ENCODE measurements at regions not wholly inside any gene's neighbourhood (a gene's known extent, or its start where the extent isn't known, plus 50 kb on each side); places are given as distances from the start of the nearest gene placed in this dataset.

- peaks cover 0 to 3% (median 0%) of the 10 kb centered on the region in 7 donors for H3K9me3 Mint-ChIP-seq
- no peak overlapping the region for H3K4me3 Mint-ChIP-seq
- H3K27ac Mint-ChIP-seq = no peak overlapping the region
- H3K4me1 Mint-ChIP-seq = no peaks in the 10 kb centered on the region
- no peak for DNase-seq
- peaks cover 0 to 12% (median 10%) of the 10 kb centered on the region in 3 donors for H3K27me3 Mint-ChIP-seq
- H3K36me3 Mint-ChIP-seq = no peaks in the 10 kb centered on the region
- ATAC-seq (ENCODE audit: low read depth in 2 of 2) = no peak
Observed at GRCh38 chr1:94636624-94637023, 95.1 kb upstream of the F3 start.

GRCh38 chr1:94636100-94636499, 94.5 kb upstream of the F3 start:
- ATAC-seq (ENCODE audit: low read depth in 2 of 2) = no peak
- DNase-seq = no peak
- H3K36me3 Mint-ChIP-seq = no peaks in the 10 kb centered on the region

GRCh38 chr1:94634977-94635416, 93.4 kb upstream of the F3 start:
- Mint-ChIP-seq H3K4me3 (no peak overlapping the region), H3K36me3 (no peaks in the 10 kb centered on the region), H3K27me3 (peaks cover 4 to 12% (median 10%) of the 10 kb centered on the region in 3 donors), H3K4me1 (no peaks in the 10 kb centered on the region), H3K9me3 (peaks cover 0 to 3% (median 0%) of the 10 kb centered on the region in 7 donors), H3K27ac (no peak overlapping the region)
- DNase-seq (no peak), ATAC-seq (ENCODE audit: low read depth in 2 of 2) (no peak)

More at GRCh38 chr1:94636100-94636499, 94.5 kb upstream of the F3 start:
- Mint-ChIP-seq H3K27ac (no peak overlapping the region), H3K9me3 (peaks cover 0 to 3% (median 0%) of the 10 kb centered on the region in 7 donors), H3K27me3 (peaks cover 0 to 12% (median 10%) of the 10 kb centered on the region in 3 donors), H3K4me1 (no peaks in the 10 kb centered on the region), H3K4me3 (no peak overlapping the region)

GRCh38 chr1:94633051-94633450, 91.5 kb upstream of the F3 start:
- Mint-ChIP-seq H3K4me3 (no peak overlapping the region), H3K27me3 (peaks cover 9 to 12% (median 10%) of the 10 kb centered on the region in 3 donors), H3K27ac (peak overlapping the region in 1 of 6 donors; percentile 63), H3K36me3 (no peaks in the 10 kb centered on the region), H3K4me1 (no peaks in the 10 kb centered on the region), H3K9me3 (peaks cover 0 to 3% (median 0%) of the 10 kb centered on the region in 7 donors)
- DNase-seq (no peak), ATAC-seq (ENCODE audit: low read depth in 2 of 2) (no peak)

GRCh38 chr1:94629259-94630181, 88.0 kb upstream of the F3 start:
- Mint-ChIP-seq H3K4me3 (no peak overlapping the region), H3K4me1 (no peaks in the 10 kb centered on the region)

GRCh38 chr1:94628499-94628843, 86.9 kb upstream of the F3 start:
- Mint-ChIP-seq H3K9me3 (peaks cover 0 to 3% (median 0%) of the 10 kb centered on the region in 7 donors), H3K27me3 (peaks cover 4 to 16% (median 10%) of the 10 kb centered on the region in 3 donors), H3K4me1 (no peaks in the 10 kb centered on the region), H3K36me3 (no peaks in the 10 kb centered on the region), H3K4me3 (no peak overlapping the region), H3K27ac (no peak overlapping the region)
- ATAC-seq (ENCODE audit: low read depth in 2 of 2) (no peak), DNase-seq (no peak)

More at GRCh38 chr1:94629259-94630181, 88.0 kb upstream of the F3 start:
- peak overlapping the region in 2 of 6 donors; percentile 49 to 62 for H3K27ac Mint-ChIP-seq
- H3K27me3 Mint-ChIP-seq = peaks cover 10 to 16% (median 12%) of the 10 kb centered on the region in 3 donors
- DNase-seq (no peak), ATAC-seq (ENCODE audit: low read depth in 2 of 2) (no peak)
- H3K9me3 Mint-ChIP-seq = peaks cover 0 to 3% (median 0%) of the 10 kb centered on the region in 7 donors
- H3K36me3 Mint-ChIP-seq = no peaks in the 10 kb centered on the region

- Mint-ChIP-seq H3K4me1 (no peaks in the 10 kb centered on the region), H3K4me3 (no peak overlapping the region), H3K27me3 (peaks cover 4 to 16% (median 7%) of the 10 kb centered on the region in 3 donors), H3K27ac (no peak overlapping the region), H3K36me3 (no peaks in the 10 kb centered on the region), H3K9me3 (peaks cover 0 to 1% (median 0%) of the 10 kb centered on the region in 7 donors)
- ATAC-seq (ENCODE audit: low read depth in 2 of 2) (no peak), DNase-seq (no peak)
Observed at GRCh38 chr1:94627771-94628498, 86.4 kb upstream of the F3 start.

GRCh38 chr1:94624203-94624602, 82.6 kb upstream of the F3 start:
- H3K36me3 Mint-ChIP-seq = peaks cover 0 to under 1% of the 10 kb centered on the region in 2 donors
- no peak overlapping the region for H3K27ac Mint-ChIP-seq
- DNase-seq = no peak
- H3K27me3 Mint-ChIP-seq = peaks cover 0 to 7% (median 0%) of the 10 kb centered on the region in 3 donors
- peaks cover 0 to 4% (median under 1%) of the 10 kb centered on the region in 7 donors for H3K9me3 Mint-ChIP-seq
- H3K4me3 Mint-ChIP-seq = no peak overlapping the region
- no peaks in the 10 kb centered on the region for H3K4me1 Mint-ChIP-seq
- no peak for ATAC-seq (ENCODE audit: low read depth in 2 of 2)

GRCh38 chr1:94623560-94624148, 82.1 kb upstream of the F3 start:
- no peak for ATAC-seq (ENCODE audit: low read depth in 2 of 2)
- H3K27ac Mint-ChIP-seq = no peak overlapping the region
- DNase-seq = no peak
- no peak overlapping the region for H3K4me3 Mint-ChIP-seq
- peaks cover 0 to 7% (median under 1%) of the 10 kb centered on the region in 3 donors for H3K27me3 Mint-ChIP-seq
- peaks cover 0 to 10% (median 2%) of the 10 kb centered on the region in 7 donors for H3K9me3 Mint-ChIP-seq
- H3K4me1 Mint-ChIP-seq = no peaks in the 10 kb centered on the region
- peaks cover 0 to 6% of the 10 kb centered on the region in 2 donors for H3K36me3 Mint-ChIP-seq

GRCh38 chr1:94622757-94623156, 81.2 kb upstream of the F3 start:
- H3K4me1 Mint-ChIP-seq = no peaks in the 10 kb centered on the region
- peaks cover 0 to 15% of the 10 kb centered on the region in 2 donors for H3K36me3 Mint-ChIP-seq
- H3K9me3 Mint-ChIP-seq = peaks cover 6 to 19% (median 7%) of the 10 kb centered on the region in 7 donors
- peaks cover 0 to 13% (median 5%) of the 10 kb centered on the region in 3 donors for H3K27me3 Mint-ChIP-seq
- no peak for ATAC-seq (ENCODE audit: low read depth in 2 of 2)
- DNase-seq = no peak
- H3K4me3 Mint-ChIP-seq = no peak overlapping the region
- H3K27ac Mint-ChIP-seq = peak overlapping the region in 1 of 6 donors; percentile 33

GRCh38 chr1:94621802-94622201, 80.2 kb upstream of the F3 start:
- peaks cover 7 to 21% (median 10%) of the 10 kb centered on the region in 7 donors for H3K9me3 Mint-ChIP-seq
- no peaks in the 10 kb centered on the region for H3K4me1 Mint-ChIP-seq
- DNase-seq (no peak), ATAC-seq (ENCODE audit: low read depth in 2 of 2) (no peak)
- peaks cover 0 to 15% of the 10 kb centered on the region in 2 donors for H3K36me3 Mint-ChIP-seq
- no peak overlapping the region for H3K4me3 Mint-ChIP-seq
- H3K27me3 Mint-ChIP-seq = peaks cover 0 to 8% (median 5%) of the 10 kb centered on the region in 3 donors
- no peak overlapping the region for H3K27ac Mint-ChIP-seq

GRCh38 chr1:94621395-94621794, 79.8 kb upstream of the F3 start:
- no peaks in the 10 kb centered on the region for H3K4me1 Mint-ChIP-seq
- H3K27ac Mint-ChIP-seq = no peak overlapping the region
- H3K27me3 Mint-ChIP-seq = peaks cover 0 to 8% (median 5%) of the 10 kb centered on the region in 3 donors
- peaks cover 0 to 15% of the 10 kb centered on the region in 2 donors for H3K36me3 Mint-ChIP-seq
- no peak overlapping the region for H3K4me3 Mint-ChIP-seq
- no peak for DNase-seq
- no peak for ATAC-seq (ENCODE audit: low read depth in 2 of 2)
- peaks cover 7 to 21% (median 10%) of the 10 kb centered on the region in 7 donors for H3K9me3 Mint-ChIP-seq
